Endodermal cell (in vitro differentiated cells): ENCODE measurements at regions not wholly inside any gene's neighbourhood (a gene's known extent, or its start where the extent isn't known, plus 50 kb on each side); places are given as distances from the start of the nearest gene placed in this dataset.
"Not testable (repeated sequence)": the region's sequence is repeated elsewhere in the genome, so short reads cannot be mapped to it uniquely, and the experiment has no call there.

ENCODE experiments used
- DNase-seq: peaks from one replicate; pipeline ENCODE4 v3.0.0-alpha.2; 2017
- H3K27ac ChIP-seq: 2 replicates; pipeline ENCODE4 v1.5.1; 2013; ENCODE audit warnings: mild to moderate bottlenecking, low read depth, low read length, moderate library complexity
- H3K27me3 ChIP-seq: 2 replicates; pipeline ENCODE4 v1.6.1; 2013; ENCODE audit warnings: mild to moderate bottlenecking, low read length, moderate library complexity; ENCODE audit not compliant: insufficient read depth, control insufficient read depth, poor library complexity, severe bottlenecking
- H3K36me3 ChIP-seq: 2 replicates; pipeline ENCODE4 v1.7.0; 2013; ENCODE audit warnings: mild to moderate bottlenecking, low read length, moderate library complexity; ENCODE audit not compliant: control insufficient read depth, insufficient read depth
- H3K4me1 ChIP-seq: one replicate; pipeline ENCODE4 v1.7.0; 2013; ENCODE audit warnings: low read length; ENCODE audit not compliant: control insufficient read depth, insufficient read depth
- H3K4me3 ChIP-seq: 2 replicates; pipeline ENCODE4 v1.5.1; 2013; ENCODE audit warnings: mild to moderate bottlenecking, low read length, moderate library complexity
- H3K9ac ChIP-seq: 2 replicates; pipeline ENCODE4 v1.6.1; 2013; ENCODE audit warnings: mild to moderate bottlenecking, low read length, moderate library complexity; ENCODE audit not compliant: poor library complexity, severe bottlenecking; ENCODE audit errors: extremely low read depth
- H3K9me3 ChIP-seq: 2 replicates; pipeline ENCODE4 v1.6.1; 2013; ENCODE audit warnings: mild to moderate bottlenecking, low read length, moderate library complexity; ENCODE audit not compliant: control insufficient read depth
- H3K27ac Mint-ChIP-seq: 2 replicates; pipeline ENCODE4 v1.8.0; 2020; ENCODE audit warnings: mixed read lengths
- H3K27me3 Mint-ChIP-seq: 2 replicates; pipeline ENCODE4 v1.8.0; 2021; ENCODE audit warnings: mild to moderate bottlenecking, mixed read lengths; ENCODE audit not compliant: insufficient read depth
- H3K36me3 Mint-ChIP-seq: 2 replicates; pipeline ENCODE4 v1.8.0; 2020; ENCODE audit warnings: low read depth, mixed read lengths
- H3K4me1 Mint-ChIP-seq: 2 replicates; pipeline ENCODE4 v1.8.0; 2020; ENCODE audit warnings: mixed read lengths
- H3K4me3 Mint-ChIP-seq: 2 replicates; pipeline ENCODE4 v1.8.0; 2020; ENCODE audit warnings: mild to moderate bottlenecking, moderate library complexity, mixed read lengths
- H3K9me3 Mint-ChIP-seq: 2 replicates; pipeline ENCODE4 v1.8.0; 2020; ENCODE audit warnings: mild to moderate bottlenecking, mixed read lengths
- WGBS, 2 experiments: methylation state at CpG; one replicate each; pipeline versions ENCODE4 v1.1.5 to v1.1.7; 2013; ENCODE audit warnings: missing lambda C conversion rate in 2 of 2, mixed read lengths in 1 of 2; ENCODE audit not compliant: insufficient coverage in 1 of 2, insufficient read length in 1 of 2; 5-methylcytosine and 5-hydroxymethylcytosine counted together
- TF ChIP-seq, protein P1 (sequence below): fragments of 200-600 bp; sonication (generic); conservative IDR thresholded peaks from 2 replicates; pipeline ENCODE4 v1.5.0; 2021; ENCODE audit warnings: antibody characterized with exemption, mild to moderate bottlenecking

DNA sequence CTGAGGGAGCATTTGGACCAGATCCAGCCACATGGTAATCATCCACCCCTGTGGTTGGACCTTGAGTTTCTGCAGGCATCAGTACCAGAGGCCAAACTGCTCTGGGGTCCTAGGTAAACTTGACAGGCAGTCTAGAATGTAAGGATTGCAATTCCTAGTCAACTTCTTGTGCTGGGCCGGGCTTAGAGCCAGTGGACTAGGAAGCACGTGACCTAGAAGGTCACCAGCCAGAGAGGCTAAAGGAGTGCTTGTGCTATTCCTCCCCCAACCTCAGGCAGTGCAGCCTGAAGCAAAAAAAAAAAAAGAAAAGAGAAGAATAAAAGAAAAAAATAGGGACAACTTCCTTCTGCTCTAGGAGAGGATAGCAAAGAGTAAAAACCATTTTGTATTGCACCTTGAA is 406.2 kb upstream of the FTMT start:
- WGBS, 2 experiments, result 100% methylated on average over 2 of the region's 2 CpGs; no CpG with 5 or more reads in 1 of the 2 experiments
- no peak overlapping the region for H3K4me3 Mint-ChIP-seq
- TF ChIP-seq, protein P1, sequence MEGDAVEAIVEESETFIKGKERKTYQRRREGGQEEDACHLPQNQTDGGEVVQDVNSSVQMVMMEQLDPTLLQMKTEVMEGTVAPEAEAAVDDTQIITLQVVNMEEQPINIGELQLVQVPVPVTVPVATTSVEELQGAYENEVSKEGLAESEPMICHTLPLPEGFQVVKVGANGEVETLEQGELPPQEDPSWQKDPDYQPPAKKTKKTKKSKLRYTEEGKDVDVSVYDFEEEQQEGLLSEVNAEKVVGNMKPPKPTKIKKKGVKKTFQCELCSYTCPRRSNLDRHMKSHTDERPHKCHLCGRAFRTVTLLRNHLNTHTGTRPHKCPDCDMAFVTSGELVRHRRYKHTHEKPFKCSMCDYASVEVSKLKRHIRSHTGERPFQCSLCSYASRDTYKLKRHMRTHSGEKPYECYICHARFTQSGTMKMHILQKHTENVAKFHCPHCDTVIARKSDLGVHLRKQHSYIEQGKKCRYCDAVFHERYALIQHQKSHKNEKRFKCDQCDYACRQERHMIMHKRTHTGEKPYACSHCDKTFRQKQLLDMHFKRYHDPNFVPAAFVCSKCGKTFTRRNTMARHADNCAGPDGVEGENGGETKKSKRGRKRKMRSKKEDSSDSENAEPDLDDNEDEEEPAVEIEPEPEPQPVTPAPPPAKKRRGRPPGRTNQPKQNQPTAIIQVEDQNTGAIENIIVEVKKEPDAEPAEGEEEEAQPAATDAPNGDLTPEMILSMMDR, result no peak

DNA sequence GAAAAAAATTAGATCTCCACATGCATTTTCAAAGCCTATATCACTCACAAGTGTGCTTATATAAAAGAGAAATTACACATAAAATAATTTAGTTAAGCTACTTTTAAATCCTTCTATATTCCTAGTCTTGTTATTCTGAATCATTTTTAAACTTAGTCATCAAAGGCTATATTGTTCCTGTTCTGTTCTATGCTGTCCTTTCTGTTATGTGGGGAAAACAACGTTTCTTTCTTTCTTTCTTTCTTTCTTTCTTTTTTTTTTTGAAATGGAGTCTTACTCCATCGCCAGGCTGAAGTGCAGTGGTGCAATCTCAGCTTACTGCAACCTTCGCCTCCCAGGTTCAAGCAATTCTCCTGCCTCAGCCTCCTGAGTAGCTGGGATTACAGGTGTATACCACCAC is 389.2 kb upstream of the FTMT start:
- H3K9ac ChIP-seq, result no peak overlapping the region
- H3K27me3 ChIP-seq, result no peaks in the 10 kb centered on the region
- no peaks in the 10 kb centered on the region for H3K9me3 ChIP-seq
- H3K27me3 Mint-ChIP-seq, result no peaks in the 10 kb centered on the region
- H3K4me3 ChIP-seq, result no peak overlapping the region
- no peak overlapping the region for H3K27ac Mint-ChIP-seq
- H3K4me1 Mint-ChIP-seq, result no peaks in the 10 kb centered on the region
- TF ChIP-seq, protein P1, result peak; percentile 21
- DNase-seq, result no peak
- H3K9me3 Mint-ChIP-seq, result no peaks in the 10 kb centered on the region
- H3K27ac ChIP-seq, result no peak overlapping the region
- H3K36me3 ChIP-seq, result no peaks in the 10 kb centered on the region
- H3K4me1 ChIP-seq, result no peaks in the 10 kb centered on the region
- no peak overlapping the region for H3K4me3 Mint-ChIP-seq
- 90% methylated on average over 3 of the region's 3 CpGs; no CpG with 5 or more reads in 1 of the 2 experiments for WGBS, 2 experiments
- no peaks in the 10 kb centered on the region for H3K36me3 Mint-ChIP-seq

More for the DNA sequence above, 406.2 kb upstream of the FTMT start:
- H3K27me3 ChIP-seq, result no peaks in the 10 kb centered on the region
- H3K36me3 ChIP-seq, result no peaks in the 10 kb centered on the region
- no peak for DNase-seq
- H3K27me3 Mint-ChIP-seq, result no peaks in the 10 kb centered on the region
- no peaks in the 10 kb centered on the region for H3K4me1 ChIP-seq
- H3K4me1 Mint-ChIP-seq, result no peaks in the 10 kb centered on the region
- H3K9me3 ChIP-seq, result no peaks in the 10 kb centered on the region
- no peak overlapping the region for H3K27ac Mint-ChIP-seq
- no peak overlapping the region for H3K27ac ChIP-seq
- no peak overlapping the region for H3K4me3 ChIP-seq
- no peak overlapping the region for H3K9ac ChIP-seq
- no peaks in the 10 kb centered on the region for H3K9me3 Mint-ChIP-seq
- no peaks in the 10 kb centered on the region for H3K36me3 Mint-ChIP-seq

DNA sequence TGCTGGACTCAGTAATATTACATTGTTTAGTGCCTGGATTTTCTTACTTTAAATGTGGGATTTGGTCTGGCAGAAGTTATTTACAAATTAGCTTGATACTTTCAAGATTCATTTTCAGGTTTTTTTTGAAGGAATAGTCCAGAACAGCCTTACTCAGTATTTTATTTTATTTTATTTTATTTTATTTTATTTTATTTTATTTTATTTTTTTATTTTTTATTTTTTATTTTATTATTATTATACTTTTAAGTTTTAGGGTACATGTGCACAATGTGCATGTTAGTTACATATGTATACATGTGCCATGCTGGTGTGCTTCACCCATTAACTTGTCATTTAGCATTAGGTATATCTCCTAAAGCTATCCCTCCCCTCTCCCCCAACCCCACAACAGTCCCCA is 380.5 kb upstream of the FTMT start:
- H3K36me3 Mint-ChIP-seq, H3K27ac Mint-ChIP-seq, H3K27me3 ChIP-seq, H3K4me1 Mint-ChIP-seq, H3K27me3 Mint-ChIP-seq, H3K27ac ChIP-seq, H3K9me3 ChIP-seq, H3K4me3 Mint-ChIP-seq, H3K9me3 Mint-ChIP-seq, H3K9ac ChIP-seq, H3K4me1 ChIP-seq, H3K36me3 ChIP-seq, H3K4me3 ChIP-seq, DNase-seq: not testable (repeated sequence)

DNA sequence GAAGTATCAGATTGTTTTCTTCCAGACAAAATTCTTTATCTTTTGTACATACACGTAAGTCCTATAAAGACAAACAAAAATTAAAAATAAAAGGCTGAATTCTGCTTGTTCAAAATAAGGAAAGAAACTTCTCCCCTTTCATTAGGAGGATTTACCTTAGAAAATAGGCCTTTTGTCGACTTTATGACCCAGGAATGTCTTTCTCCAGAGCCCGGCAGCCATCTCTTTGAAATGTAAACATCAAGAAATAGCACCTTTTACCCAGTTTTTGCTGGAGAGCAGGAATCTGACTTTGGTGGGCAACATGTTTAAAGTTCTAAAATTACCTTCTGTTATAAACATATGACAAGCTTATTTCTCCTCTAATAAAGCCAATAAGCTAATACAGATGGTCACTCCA is 373.0 kb upstream of the FTMT start:
- WGBS, 2 experiments, result 57 to 67% methylated on average over 2 to 3 of the region's 3 CpGs
- Histone ChIP-seq H3K4me1 (peaks cover 5% of the 10 kb centered on the region), H3K9me3 (no peaks in the 10 kb centered on the region), H3K4me3 (no peak overlapping the region), H3K27ac (no peak overlapping the region), H3K9ac (no peak overlapping the region), H3K36me3 (no peaks in the 10 kb centered on the region), H3K27me3 (no peaks in the 10 kb centered on the region)
- no peak overlapping the region for H3K4me3 Mint-ChIP-seq
- DNase-seq, result no peak
- no peaks in the 10 kb centered on the region for H3K36me3 Mint-ChIP-seq
- H3K4me1 Mint-ChIP-seq, result peaks cover 17% of the 10 kb centered on the region
- no peak overlapping the region for H3K27ac Mint-ChIP-seq
- TF ChIP-seq, protein P1, result no peak
- no peaks in the 10 kb centered on the region for H3K27me3 Mint-ChIP-seq
- H3K9me3 Mint-ChIP-seq, result no peaks in the 10 kb centered on the region
